Stimulated activated CD4-positive, alpha-beta T cell treated with anti-CD3 and anti-CD28 coated beads, Interleukin-1b, Interleukin-23, amount 100 ng/mL, for 1 hour (primary cell): ENCODE measurements at regions not wholly inside any gene's neighbourhood (a gene's known extent, or its start where the extent isn't known, plus 50 kb on each side); places are given as distances from the start of the nearest gene placed in this dataset.

Experiments used
- DNase-seq, 2 donors: peaks; one replicate each; pipeline ENCODE4 v3.0.0-alpha.2; 2020; ENCODE audit warnings: low read depth in 2 of 2

DNA sequence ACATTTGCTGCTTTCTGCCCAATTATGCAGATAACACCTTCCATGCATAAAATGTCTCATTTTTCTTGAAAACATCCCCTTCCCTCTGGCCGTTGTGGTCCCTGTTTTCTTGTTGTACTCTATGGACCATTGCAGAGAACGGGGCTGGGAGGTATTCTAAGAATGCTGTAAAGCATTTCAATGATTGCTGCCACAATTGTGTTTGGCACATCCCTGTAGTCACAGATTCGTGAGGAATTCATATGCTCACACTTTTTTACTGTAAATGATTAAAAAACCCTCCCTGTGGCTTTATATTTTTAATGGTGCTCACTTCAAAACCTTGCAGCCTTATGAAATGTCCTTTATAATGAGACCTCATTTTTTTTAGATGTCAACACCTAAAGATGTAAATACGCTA, 207.2 kb upstream of the GBE1 start:
- no peak for DNase-seq

DNA sequence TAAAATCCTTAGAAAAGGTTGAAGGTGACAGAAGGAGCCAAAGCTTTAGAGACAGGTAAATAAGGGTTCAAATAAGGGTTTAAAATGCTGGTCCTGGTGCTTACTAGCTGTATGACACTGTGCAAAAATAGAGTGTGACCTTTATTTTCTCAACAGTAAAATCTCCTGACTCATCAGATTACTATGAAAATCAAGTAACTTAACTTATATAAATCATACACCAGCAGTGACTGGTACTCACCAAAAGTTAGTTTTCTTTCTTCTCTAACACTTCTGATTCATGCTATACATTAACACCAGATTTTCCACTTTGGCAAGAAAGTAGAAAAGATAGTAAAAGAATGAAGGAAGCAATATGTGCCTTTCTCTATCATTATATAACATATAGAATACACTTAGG, 205.9 kb upstream of the GBE1 start:
- DNase-seq = no peak

- DNase-seq = no peak
Observed at GRCh38 chr3:81965696-81966095, 204.3 kb upstream of the GBE1 start.

GRCh38 chr3:81962396-81962795, 201.0 kb upstream of the GBE1 start:
- no peak for DNase-seq

- DNase-seq = no peak
Observed at GRCh38 chr3:81958972-81959640, 197.7 kb upstream of the GBE1 start.

DNA sequence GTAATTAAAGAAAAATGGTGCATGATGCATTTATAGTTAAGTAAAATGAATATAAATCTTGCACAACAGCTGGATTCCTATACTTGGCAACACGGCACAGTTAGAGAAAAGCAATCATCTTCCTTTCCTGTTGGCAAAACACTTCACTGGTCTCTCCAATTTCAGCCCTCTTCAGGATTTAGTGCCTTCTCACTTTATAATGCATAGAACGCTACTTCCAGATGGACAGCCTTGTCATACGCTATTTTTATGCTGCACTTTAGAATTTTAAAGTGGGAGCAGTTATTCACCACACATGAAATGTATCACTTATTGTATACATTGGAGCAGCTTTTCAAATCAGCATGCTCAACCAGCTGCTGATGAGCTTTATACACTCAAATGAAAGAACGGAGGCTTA, 194.4 kb upstream of the GBE1 start:
- no peak for DNase-seq

DNA sequence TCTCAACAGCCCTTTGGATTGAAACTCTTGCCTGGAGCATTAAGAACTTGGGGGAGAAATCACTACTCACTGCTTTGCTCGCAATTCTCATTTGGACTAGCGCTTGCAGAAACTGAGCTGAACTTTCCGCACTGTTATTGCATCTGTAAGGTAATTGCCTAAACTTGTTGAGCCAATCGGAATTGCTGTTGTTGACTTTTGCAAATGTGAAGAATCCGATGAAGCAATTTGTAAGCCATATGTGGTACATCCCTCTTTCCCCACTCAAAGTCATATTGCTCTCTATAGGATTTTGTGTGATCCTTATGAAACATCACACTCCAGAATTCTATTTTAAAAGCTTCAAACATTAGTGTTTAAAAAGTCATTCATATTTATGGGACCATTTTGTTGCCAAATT, 191.7 kb upstream of the GBE1 start:
- DNase-seq = no peak

DNA sequence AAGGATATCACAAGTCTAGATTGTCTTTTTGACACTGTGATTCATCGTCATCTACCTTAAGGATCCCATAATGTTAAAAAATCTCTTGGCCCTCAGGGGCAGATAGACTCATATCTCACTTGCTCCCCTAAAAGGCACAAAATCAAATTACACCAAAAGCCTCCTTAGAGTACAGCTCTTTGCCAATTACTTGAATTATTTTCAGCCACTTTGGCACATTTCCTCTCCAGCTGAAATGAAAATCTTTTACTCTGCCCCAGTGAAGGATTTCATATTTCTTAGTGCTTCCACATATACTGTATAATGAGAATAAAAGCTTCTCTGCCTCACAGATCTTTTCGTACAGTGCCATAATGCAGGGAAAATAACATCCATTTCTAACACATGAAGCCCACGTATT, 190.7 kb upstream of the GBE1 start:
- DNase-seq = no peak

- DNase-seq = no peak
Observed at GRCh38 chr3:81951636-81952035, 190.2 kb upstream of the GBE1 start.

- no peak for DNase-seq
Observed at GRCh38 chr3:81951106-81951505, 189.7 kb upstream of the GBE1 start.

- DNase-seq = no peak
Observed at GRCh38 chr3:81947359-81947758, 185.9 kb upstream of the GBE1 start.

GRCh38 chr3:81938681-81939080, 177.2 kb upstream of the GBE1 start:
- no peak for DNase-seq

- no peak for DNase-seq
Observed at GRCh38 chr3:81936817-81937216, 175.4 kb upstream of the GBE1 start.

DNA sequence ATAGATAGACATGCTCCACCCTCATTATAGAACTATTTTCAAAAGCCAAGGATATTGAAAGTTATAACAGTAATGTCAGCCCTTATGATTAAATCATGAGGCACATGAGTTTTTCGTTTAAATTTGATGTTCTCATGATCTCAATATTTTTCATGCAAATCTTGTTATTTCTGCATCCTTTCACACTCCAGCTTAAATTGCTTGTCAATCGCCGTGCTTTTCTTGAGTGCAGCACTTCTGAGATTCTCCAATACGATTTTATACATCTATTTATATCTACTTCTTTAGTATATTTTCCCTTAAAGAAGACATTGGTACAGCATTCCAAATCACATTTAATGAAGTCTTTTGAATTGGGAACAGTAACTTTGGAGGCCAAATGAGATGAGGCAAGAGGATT, 171.2 kb upstream of the GBE1 start:
- no peak for DNase-seq

DNA sequence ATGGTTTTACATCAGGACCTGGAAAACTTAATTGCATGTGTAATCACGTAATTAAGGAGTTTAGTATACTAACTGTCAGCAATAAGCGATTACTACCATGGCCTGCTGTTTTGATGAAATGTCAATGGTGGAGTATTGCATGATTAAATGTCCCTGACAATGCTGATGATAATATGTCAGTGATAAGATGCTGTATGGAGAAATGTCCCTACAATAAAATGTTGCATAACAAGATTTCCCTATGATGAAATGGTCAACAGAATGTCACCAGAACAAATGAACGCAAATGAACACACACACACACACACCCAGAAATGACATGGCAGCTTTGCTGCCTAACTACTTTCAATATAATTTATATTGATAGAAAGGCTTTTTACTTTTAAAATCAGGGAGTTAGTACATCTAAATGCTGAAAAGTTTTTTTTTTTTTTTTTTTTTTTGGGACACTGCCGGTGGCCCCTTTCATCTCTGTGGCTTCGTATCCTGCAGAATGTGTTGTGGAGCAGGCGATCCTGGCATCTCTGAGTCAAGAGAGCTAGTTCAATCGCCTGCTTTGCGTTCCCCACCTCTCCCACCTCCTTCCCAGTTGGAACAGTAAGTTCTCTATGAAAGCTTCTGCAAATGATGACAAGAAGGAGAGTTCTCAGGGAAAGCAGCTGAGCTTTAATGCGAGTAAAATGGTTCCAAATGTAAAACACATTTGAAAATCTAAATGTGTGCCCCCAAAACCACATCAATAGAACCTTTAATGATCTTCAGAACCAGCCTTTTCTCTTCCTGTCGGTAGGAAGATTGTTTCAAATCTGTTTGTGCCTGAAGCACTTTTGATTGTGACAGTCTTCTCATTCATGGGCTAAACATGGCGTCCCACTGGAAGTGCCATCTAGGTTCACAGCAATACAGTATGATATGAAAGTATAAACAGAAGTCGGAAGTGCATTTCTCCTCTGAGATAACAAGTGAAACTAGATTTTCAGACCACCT, 170.1 kb upstream of the GBE1 start:
- DNase-seq = no peak

GRCh38 chr3:81929697-81930096, 168.3 kb upstream of the GBE1 start:
- DNase-seq = no peak

GRCh38 chr3:81927811-81928210, 166.4 kb upstream of the GBE1 start:
- no peak for DNase-seq

- no peak for DNase-seq
Observed at GRCh38 chr3:81925385-81925784, 163.9 kb upstream of the GBE1 start.

GRCh38 chr3:81923038-81923437, 161.6 kb upstream of the GBE1 start:
- no peak for DNase-seq

GRCh38 chr3:81922404-81922803, 161.0 kb upstream of the GBE1 start:
- DNase-seq = no peak

- DNase-seq = no peak
Observed at GRCh38 chr3:81920816-81921215, 159.4 kb upstream of the GBE1 start.

- DNase-seq = no peak
Observed at GRCh38 chr3:81916890-81917289, 155.4 kb upstream of the GBE1 start.
